ENCODE measurements at regions not wholly inside any gene's neighbourhood (a gene's known extent, or its start where the extent isn't known, plus 50 kb on each side); places are given as distances from the start of the nearest gene placed in this dataset.

DNA sequence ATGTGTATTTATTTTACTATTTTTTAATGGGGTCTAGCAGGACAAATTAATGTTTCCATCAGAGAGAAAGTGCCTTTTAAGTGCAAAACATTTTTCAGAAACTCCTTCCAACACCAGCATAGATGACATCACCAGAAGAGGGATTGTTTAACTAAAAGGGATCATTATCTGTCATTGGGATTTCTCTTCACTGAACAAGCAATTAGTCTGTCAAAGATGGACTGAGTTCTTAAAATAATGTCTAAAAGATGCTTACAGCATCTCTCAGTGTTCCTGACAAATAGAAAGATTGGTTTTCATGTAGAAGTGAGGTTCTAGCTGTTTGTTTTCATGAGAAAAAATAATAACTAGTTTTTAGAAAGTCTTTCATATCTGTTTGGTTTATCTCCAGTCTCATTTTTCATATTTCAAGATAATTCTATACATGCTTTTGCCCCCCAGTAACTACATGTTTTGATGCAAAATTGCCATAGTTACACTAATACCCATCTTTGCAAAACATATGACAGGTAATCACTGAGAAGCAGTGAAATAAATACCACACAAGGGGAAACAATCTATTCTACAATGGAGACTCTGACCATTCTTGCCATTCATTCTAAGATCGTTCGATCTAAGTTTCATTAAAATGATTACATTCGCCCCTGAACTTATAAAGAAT, 850.3 kb downstream of the GALC start:
- H3K79me2 ChIP-seq (ENCODE audit: low read depth): no peaks in the 10 kb centered on the region
- Mint-ChIP-seq H3K4me1 (peaks cover 2% of the 10 kb centered on the region), H3K27ac (no peak overlapping the region), H3K36me3 (no peaks in the 10 kb centered on the region), H3K27me3 (ENCODE audit: insufficient read depth, low read depth) (no peaks in the 10 kb centered on the region), H3K9me3 (no peaks in the 10 kb centered on the region), H3K4me3 (no peak overlapping the region)
- no peaks in the 10 kb centered on the region for H3K9me3 ChIP-seq (ENCODE audit: low read depth)
- no peak overlapping the region for H3K4me2 ChIP-seq
- H4K20me1 ChIP-seq (ENCODE audit: low read depth): no peaks in the 10 kb centered on the region
- peaks cover 68% of the 10 kb centered on the region for H3K27me3 ChIP-seq
- no peaks in the 10 kb centered on the region for H3K36me3 ChIP-seq
- TF ChIP-seq, protein P1, sequence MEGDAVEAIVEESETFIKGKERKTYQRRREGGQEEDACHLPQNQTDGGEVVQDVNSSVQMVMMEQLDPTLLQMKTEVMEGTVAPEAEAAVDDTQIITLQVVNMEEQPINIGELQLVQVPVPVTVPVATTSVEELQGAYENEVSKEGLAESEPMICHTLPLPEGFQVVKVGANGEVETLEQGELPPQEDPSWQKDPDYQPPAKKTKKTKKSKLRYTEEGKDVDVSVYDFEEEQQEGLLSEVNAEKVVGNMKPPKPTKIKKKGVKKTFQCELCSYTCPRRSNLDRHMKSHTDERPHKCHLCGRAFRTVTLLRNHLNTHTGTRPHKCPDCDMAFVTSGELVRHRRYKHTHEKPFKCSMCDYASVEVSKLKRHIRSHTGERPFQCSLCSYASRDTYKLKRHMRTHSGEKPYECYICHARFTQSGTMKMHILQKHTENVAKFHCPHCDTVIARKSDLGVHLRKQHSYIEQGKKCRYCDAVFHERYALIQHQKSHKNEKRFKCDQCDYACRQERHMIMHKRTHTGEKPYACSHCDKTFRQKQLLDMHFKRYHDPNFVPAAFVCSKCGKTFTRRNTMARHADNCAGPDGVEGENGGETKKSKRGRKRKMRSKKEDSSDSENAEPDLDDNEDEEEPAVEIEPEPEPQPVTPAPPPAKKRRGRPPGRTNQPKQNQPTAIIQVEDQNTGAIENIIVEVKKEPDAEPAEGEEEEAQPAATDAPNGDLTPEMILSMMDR (IDR thresholded peaks at IDR 0.05): no peak
- TF ChIP-seq EZH2 (IDR thresholded peaks at IDR 0.05) (no peak), EZH2phosphoT487 (IDR thresholded peaks at IDR 0.05) (no peak)
- H3K27ac ChIP-seq: no peak overlapping the region
- no peak overlapping the region for H3K9ac ChIP-seq
- no peaks in the 10 kb centered on the region for H3K4me1 ChIP-seq
- no peaks in the 10 kb centered on the region for H3F3A ChIP-seq (ENCODE audit: low read depth)
- no peak overlapping the region for H3K4me3 ChIP-seq
- no peak for DNase-seq (ENCODE audit: low spot score)
- no peak overlapping the region for H2AFZ ChIP-seq (replicated peaks)

DNA sequence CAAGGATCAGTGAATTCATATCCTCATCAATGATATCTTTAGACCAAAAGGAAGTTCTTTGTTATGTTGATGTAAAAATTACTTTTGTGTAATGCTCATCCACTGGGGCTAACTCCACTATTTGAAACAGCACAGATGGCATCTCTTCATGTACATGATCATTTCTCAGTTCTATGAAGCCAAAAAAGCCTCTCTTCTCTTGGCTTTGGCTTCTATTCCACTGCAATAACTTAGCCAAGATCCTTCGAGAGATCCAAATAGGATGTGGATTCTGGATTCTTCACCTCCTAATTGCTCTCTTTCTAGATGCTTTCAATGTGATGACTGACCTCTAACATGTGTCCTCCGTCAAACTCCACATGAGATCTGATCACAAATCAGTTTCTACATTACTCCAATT, 851.2 kb downstream of the GALC start:
- Mint-ChIP-seq H3K9me3 (no peaks in the 10 kb centered on the region), H3K27ac (no peak overlapping the region), H3K36me3 (no peaks in the 10 kb centered on the region), H3K4me3 (no peak overlapping the region), H3K27me3 (ENCODE audit: insufficient read depth, low read depth) (no peaks in the 10 kb centered on the region), H3K4me1 (peaks cover 2% of the 10 kb centered on the region)
- no peak for DNase-seq (ENCODE audit: low spot score)
- Histone ChIP-seq H3K36me3 (no peaks in the 10 kb centered on the region), H3K9ac (no peak overlapping the region), H3K27ac (no peak overlapping the region), H3F3A (ENCODE audit: low read depth) (no peaks in the 10 kb centered on the region), H3K27me3 (peaks cover 59% of the 10 kb centered on the region), H3K4me1 (no peaks in the 10 kb centered on the region), H3K4me2 (no peak overlapping the region), H2AFZ (replicated peaks) (no peak overlapping the region), H4K20me1 (ENCODE audit: low read depth) (no peaks in the 10 kb centered on the region), H3K4me3 (no peak overlapping the region), H3K79me2 (ENCODE audit: low read depth) (no peaks in the 10 kb centered on the region), H3K9me3 (ENCODE audit: low read depth) (no peaks in the 10 kb centered on the region)
- TF ChIP-seq EZH2 (IDR thresholded peaks at IDR 0.05) (no peak), EZH2phosphoT487 (IDR thresholded peaks at IDR 0.05) (no peak)
- TF ChIP-seq, protein P1 (IDR thresholded peaks at IDR 0.05): no peak

DNA sequence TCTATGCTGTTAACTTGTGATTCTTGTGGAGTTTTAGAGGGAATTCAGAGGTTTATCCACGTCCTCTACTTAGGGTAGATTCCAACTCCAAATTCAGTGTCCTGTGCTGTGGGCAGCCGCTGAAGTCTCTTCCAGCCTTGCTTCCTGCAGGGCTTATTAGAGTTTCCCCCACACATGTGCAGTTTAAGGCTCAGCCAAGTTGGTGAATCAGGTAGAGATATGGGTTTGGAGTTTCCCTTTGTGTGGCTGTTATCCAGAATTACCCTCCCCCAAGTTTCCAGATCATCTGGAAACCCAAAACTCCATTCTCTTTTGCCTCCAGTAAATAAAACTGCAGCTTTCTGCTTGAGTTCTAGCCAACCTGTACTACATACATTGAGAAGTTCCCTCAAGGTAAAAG, 853.7 kb downstream of the GALC start:
- H3K9me3 ChIP-seq (ENCODE audit: low read depth): no peaks in the 10 kb centered on the region
- Mint-ChIP-seq H3K4me3 (no peak overlapping the region), H3K4me1 (no peaks in the 10 kb centered on the region), H3K27ac (no peak overlapping the region), H3K9me3 (no peaks in the 10 kb centered on the region), H3K27me3 (ENCODE audit: insufficient read depth, low read depth) (no peaks in the 10 kb centered on the region), H3K36me3 (no peaks in the 10 kb centered on the region)
- H3F3A ChIP-seq (ENCODE audit: low read depth): no peaks in the 10 kb centered on the region
- no peak for DNase-seq (ENCODE audit: low spot score)
- no peaks in the 10 kb centered on the region for H4K20me1 ChIP-seq (ENCODE audit: low read depth)
- H3K79me2 ChIP-seq (ENCODE audit: low read depth): no peaks in the 10 kb centered on the region
- no peak overlapping the region for H3K4me2 ChIP-seq
- no peaks in the 10 kb centered on the region for H3K4me1 ChIP-seq
- TF ChIP-seq, protein P1 (IDR thresholded peaks at IDR 0.05): no peak
- no peak for TF ChIP-seq EZH2phosphoT487 (IDR thresholded peaks at IDR 0.05)
- H3K36me3 ChIP-seq: no peaks in the 10 kb centered on the region
- no peak overlapping the region for H3K4me3 ChIP-seq
- H3K27me3 ChIP-seq: peaks cover 34% of the 10 kb centered on the region
- H2AFZ ChIP-seq (replicated peaks): no peak overlapping the region
- H3K9ac ChIP-seq: no peak overlapping the region
- no peak overlapping the region for H3K27ac ChIP-seq

Data from neural progenitor cell (in vitro differentiated cells).